Calu3 (cell line): ENCODE measurements at regions not wholly inside any gene's neighbourhood (a gene's known extent, or its start where the extent isn't known, plus 50 kb on each side); places are given as distances from the start of the nearest gene placed in this dataset.

Experiments used
- BruUV-seq: library from RNA; stranded (reverse); fragments of 400-500 nt; replicated peaks from 2 replicates; lab custom pipeline; 2021; lab: Mats Ljungman, UMichigan
- CTCF ChIA-PET: fragments of 300-600 bp; sonication (Branson Sonifier 250); formaldehyde crosslinking; loops from one replicate; lab custom pipeline; 2022; ENCODE audit warnings: antibody characterized with exemption; lab: Charles Lee
- DNase-seq: peaks from one replicate; pipeline ENCODE4 v3.0.0; 2022
- H3K27ac Mint-ChIP-seq: one replicate; pipeline ENCODE4 v1.8.0; 2022; ENCODE audit warnings: mixed read lengths; ENCODE audit not compliant: unreplicated experiment
- H3K27me3 Mint-ChIP-seq: one replicate; pipeline ENCODE4 v1.8.0; 2022; ENCODE audit warnings: mixed read lengths; ENCODE audit not compliant: unreplicated experiment
- H3K36me3 Mint-ChIP-seq: one replicate; pipeline ENCODE4 v1.8.0; 2022; ENCODE audit warnings: mild to moderate bottlenecking, moderate library complexity, mixed read lengths; ENCODE audit not compliant: insufficient read depth, unreplicated experiment
- H3K4me1 Mint-ChIP-seq: one replicate; pipeline ENCODE4 v1.8.0; 2022; ENCODE audit warnings: mild to moderate bottlenecking, low read depth, mixed read lengths; ENCODE audit not compliant: unreplicated experiment
- H3K4me3 Mint-ChIP-seq: one replicate; pipeline ENCODE4 v1.8.0; 2022; ENCODE audit warnings: mild to moderate bottlenecking, low read depth, moderate library complexity, mixed read lengths; ENCODE audit not compliant: unreplicated experiment
- H3K9me3 Mint-ChIP-seq: one replicate; pipeline ENCODE4 v1.8.0; 2022; ENCODE audit warnings: low read depth, mixed read lengths; ENCODE audit not compliant: unreplicated experiment
- CTCF ChIP-seq: fragments of 200-600 bp; IDR thresholded peaks from one replicate; pipeline ENCODE4 v1.8.0; 2022; ENCODE audit warnings: antibody characterized with exemption; ENCODE audit not compliant: unreplicated experiment
- intact Hi-C: fragments of 100-400 bp; cut with micrococcal nuclease; formaldehyde crosslinking; loops from one replicate; pipeline ENCODE4 v1.10.0; 2022; ENCODE audit not compliant: unreplicated experiment

GRCh38 chr9:73844135-73844534 is 653.0 kb upstream of the RORB start:
- Mint-ChIP-seq H3K9me3 (no peaks in the 10 kb centered on the region), H3K36me3 (no peaks in the 10 kb centered on the region), H3K4me1 (no peaks in the 10 kb centered on the region), H3K4me3 (no peak overlapping the region), H3K27ac (no peak overlapping the region), H3K27me3 (no peaks in the 10 kb centered on the region)
- CTCF ChIA-PET = interaction anchor here (0.6 kb wide), 1 partner anchor 665 kb away, joined by 3 read pairs; no protein-coding TSS in a partner anchor
- no peak for TF ChIP-seq CTCF
- intact Hi-C loops = no loop called here
- BruUV-seq = no TSS peak
- no peak for DNase-seq

- no peak overlapping the region for H3K4me3 Mint-ChIP-seq
- intact Hi-C loops = no loop called here
- CTCF ChIA-PET = no interaction called here
- no peaks in the 10 kb centered on the region for H3K4me1 Mint-ChIP-seq
- no peaks in the 10 kb centered on the region for H3K9me3 Mint-ChIP-seq
- no peak for TF ChIP-seq CTCF
- H3K36me3 Mint-ChIP-seq = no peaks in the 10 kb centered on the region
- H3K27ac Mint-ChIP-seq = no peak overlapping the region
- DNase-seq = no peak
- BruUV-seq = no TSS peak
- no peaks in the 10 kb centered on the region for H3K27me3 Mint-ChIP-seq
Observed at GRCh38 chr9:73845539-73845938, 651.6 kb upstream of the RORB start.

GRCh38 chr9:73845954-73846690 is 651.0 kb upstream of the RORB start:
- Mint-ChIP-seq H3K36me3 (no peaks in the 10 kb centered on the region), H3K4me3 (no peak overlapping the region), H3K27ac (no peak overlapping the region), H3K27me3 (no peaks in the 10 kb centered on the region), H3K4me1 (no peaks in the 10 kb centered on the region), H3K9me3 (no peaks in the 10 kb centered on the region)
- BruUV-seq = no TSS peak
- CTCF ChIA-PET = no interaction called here
- intact Hi-C loops = no loop called here
- no peak for TF ChIP-seq CTCF
- no peak for DNase-seq

GRCh38 chr9:73847536-73847935 is 649.6 kb upstream of the RORB start:
- CTCF ChIA-PET = no interaction called here
- no peaks in the 10 kb centered on the region for H3K27me3 Mint-ChIP-seq
- H3K9me3 Mint-ChIP-seq = no peaks in the 10 kb centered on the region
- no peak for TF ChIP-seq CTCF
- intact Hi-C loops = no loop called here
- H3K4me3 Mint-ChIP-seq = no peak overlapping the region
- no peaks in the 10 kb centered on the region for H3K4me1 Mint-ChIP-seq
- H3K36me3 Mint-ChIP-seq = no peaks in the 10 kb centered on the region
- no peak overlapping the region for H3K27ac Mint-ChIP-seq
- DNase-seq = no peak
- BruUV-seq = no TSS peak
